ENCODE measurements at regions not wholly inside any gene's neighbourhood (a gene's known extent, or its start where the extent isn't known, plus 50 kb on each side); places are given as distances from the start of the nearest gene placed in this dataset.

DNA sequence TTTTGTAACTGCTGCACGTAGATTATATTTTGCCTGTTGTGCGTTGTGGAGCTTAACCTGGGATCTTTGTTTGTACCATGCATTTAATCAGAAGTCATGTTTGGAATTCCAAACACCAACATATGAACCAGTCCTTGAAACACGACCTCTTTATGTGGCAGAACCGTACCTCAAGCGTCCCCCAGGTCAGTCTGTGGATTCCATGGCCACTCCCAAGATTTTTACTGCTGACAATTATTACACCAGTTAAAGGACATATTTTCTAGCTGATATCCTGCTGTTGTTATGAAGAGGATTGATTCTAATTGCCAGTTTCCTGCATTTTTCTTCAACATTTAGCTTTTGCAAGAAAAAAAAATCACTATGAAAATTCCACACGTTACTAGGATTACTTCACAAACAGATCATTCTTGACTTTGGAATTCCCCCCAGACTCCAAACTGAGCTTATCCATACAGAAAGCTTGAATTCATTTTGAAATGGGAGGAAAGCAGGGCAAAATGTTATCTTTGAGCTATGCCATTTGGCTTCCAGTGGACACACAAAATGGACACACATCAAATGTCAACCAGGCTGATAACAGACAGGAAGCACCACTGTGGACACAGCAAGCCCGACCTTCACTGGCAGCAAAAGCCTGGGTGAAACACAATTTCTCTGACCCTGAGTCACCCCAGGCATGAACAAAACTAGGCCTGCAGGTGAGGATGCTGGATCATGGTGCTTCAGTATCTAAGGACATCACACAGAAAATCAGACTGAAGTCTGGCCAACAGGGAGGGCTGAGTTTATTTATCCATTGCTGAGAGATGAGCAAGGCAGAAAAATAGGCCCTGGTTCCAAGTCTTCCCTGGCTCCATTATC is 542.9 kb upstream of the JAG1 start:
- no peaks in the 10 kb centered on the region for H3K27me3 Mint-ChIP-seq (ENCODE audit: low read depth)
- no peaks in the 10 kb centered on the region for H3K36me3 Mint-ChIP-seq (ENCODE audit: low read depth)
- H3K27ac Mint-ChIP-seq (ENCODE audit: unreplicated experiment), result peak overlapping the region; percentile 89
- TF ChIP-seq, protein P1, sequence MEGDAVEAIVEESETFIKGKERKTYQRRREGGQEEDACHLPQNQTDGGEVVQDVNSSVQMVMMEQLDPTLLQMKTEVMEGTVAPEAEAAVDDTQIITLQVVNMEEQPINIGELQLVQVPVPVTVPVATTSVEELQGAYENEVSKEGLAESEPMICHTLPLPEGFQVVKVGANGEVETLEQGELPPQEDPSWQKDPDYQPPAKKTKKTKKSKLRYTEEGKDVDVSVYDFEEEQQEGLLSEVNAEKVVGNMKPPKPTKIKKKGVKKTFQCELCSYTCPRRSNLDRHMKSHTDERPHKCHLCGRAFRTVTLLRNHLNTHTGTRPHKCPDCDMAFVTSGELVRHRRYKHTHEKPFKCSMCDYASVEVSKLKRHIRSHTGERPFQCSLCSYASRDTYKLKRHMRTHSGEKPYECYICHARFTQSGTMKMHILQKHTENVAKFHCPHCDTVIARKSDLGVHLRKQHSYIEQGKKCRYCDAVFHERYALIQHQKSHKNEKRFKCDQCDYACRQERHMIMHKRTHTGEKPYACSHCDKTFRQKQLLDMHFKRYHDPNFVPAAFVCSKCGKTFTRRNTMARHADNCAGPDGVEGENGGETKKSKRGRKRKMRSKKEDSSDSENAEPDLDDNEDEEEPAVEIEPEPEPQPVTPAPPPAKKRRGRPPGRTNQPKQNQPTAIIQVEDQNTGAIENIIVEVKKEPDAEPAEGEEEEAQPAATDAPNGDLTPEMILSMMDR (IDR thresholded peaks at IDR 0.05), result no peak
- DNase-seq (ENCODE audit: low spot score), result no peak
- H3K4me3 Mint-ChIP-seq (ENCODE audit: unreplicated experiment), result no peak overlapping the region
- H3K4me1 Mint-ChIP-seq (ENCODE audit: low read depth), result peaks cover 76% of the 10 kb centered on the region
- H3K9me3 Mint-ChIP-seq (ENCODE audit: low read depth), result no peaks in the 10 kb centered on the region

DNA sequence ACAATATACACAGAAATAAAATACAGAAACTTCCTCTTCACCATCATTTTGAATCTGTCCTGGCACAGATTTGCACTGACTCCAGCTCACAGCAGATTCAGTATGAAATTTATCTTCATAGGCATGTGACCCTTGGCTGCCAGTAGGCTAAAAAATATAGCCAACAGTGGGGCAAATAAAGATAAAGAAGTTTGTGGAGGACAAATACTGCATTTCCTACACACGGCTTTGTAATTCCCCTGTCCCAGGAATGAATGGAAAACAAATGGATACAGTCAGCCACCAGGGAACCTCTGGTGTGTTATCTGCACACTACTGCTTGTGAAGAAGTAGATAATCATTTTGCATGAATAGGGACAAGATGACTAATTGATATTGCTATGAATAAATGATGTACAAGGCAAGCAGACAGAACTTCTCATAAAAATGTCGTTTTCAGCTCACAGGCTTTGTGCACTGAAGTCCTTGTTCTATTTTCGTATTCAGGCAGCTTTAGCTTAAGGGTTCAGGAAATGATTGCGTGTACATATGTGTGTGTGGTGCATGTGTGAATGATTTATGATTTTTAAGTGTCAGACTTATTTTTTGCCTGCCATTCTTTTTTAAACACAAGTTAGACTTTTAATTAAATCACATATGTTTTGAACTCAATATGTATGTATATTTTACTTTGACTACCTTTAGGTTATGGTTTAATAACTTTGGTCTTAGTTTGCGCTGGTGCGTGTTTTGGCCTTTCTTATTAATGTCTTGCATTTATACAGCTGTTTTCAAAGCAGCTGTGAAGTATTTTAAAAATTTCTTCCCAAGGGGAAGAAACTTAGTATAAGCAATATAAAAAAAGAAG is 543.8 kb upstream of the JAG1 start:
- DNase-seq (ENCODE audit: low spot score), result no peak

DNA sequence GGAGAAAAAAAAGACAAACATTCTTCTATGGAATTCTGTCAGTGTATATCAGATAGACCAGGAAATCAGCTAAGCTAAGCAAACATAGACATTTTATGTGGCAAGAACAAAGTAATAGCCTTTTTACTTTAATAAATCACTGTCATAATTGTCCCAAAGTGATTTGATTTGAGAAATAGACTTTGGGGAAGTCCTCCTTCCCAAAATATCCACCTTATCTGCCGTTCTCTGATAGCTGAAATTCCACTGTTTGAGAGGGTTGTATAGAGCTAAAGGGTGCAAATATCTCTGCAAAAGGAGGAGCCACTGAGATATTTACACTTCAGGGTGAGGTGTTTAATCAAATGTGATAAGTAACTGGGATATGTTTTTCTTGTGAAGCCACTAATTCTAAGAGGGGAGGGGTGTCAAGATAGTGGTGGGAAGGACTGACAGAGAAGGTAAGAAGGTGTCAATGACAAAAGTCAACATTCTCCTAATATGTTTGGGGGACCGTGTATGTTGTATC is 544.4 kb upstream of the JAG1 start:
- TF ChIP-seq, protein P1 (IDR thresholded peaks at IDR 0.05), result no peak
- DNase-seq (ENCODE audit: low spot score), result no peak
- peak overlapping the region; percentile 89 for H3K27ac Mint-ChIP-seq (ENCODE audit: unreplicated experiment)
- H3K9me3 Mint-ChIP-seq (ENCODE audit: low read depth), result no peaks in the 10 kb centered on the region
- no peak overlapping the region for H3K4me3 Mint-ChIP-seq (ENCODE audit: unreplicated experiment)
- peaks cover 73% of the 10 kb centered on the region for H3K4me1 Mint-ChIP-seq (ENCODE audit: low read depth)
- H3K36me3 Mint-ChIP-seq (ENCODE audit: low read depth), result no peaks in the 10 kb centered on the region
- H3K27me3 Mint-ChIP-seq (ENCODE audit: low read depth), result no peaks in the 10 kb centered on the region

More for the DNA sequence above, 543.8 kb upstream of the JAG1 start:
- TF ChIP-seq, protein P1 (IDR thresholded peaks at IDR 0.05), result peak; percentile 31
- Mint-ChIP-seq H3K9me3 (ENCODE audit: low read depth) (no peaks in the 10 kb centered on the region), H3K36me3 (ENCODE audit: low read depth) (no peaks in the 10 kb centered on the region), H3K4me3 (ENCODE audit: unreplicated experiment) (no peak overlapping the region), H3K4me1 (ENCODE audit: low read depth) (peaks cover 73% of the 10 kb centered on the region), H3K27ac (ENCODE audit: unreplicated experiment) (peak overlapping the region; percentile 89), H3K27me3 (ENCODE audit: low read depth) (no peaks in the 10 kb centered on the region)

DNA sequence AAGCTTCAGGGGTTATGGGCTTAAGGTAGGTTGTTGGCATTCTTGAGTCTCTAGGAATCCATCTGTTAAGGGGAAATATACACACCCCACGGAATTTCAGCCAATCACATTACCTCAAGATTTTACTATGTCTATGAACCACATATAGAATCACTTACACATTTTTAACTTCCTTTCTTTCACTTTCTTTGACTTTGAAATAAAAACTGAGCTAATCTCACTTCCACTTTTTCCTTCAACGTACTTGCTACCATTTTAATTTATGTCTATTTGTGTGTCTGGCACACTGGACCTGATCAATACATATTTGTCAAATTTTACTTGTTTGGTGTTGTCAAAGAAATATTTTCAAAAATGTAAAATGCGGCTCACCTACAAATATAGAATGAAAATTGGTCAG is 545.4 kb upstream of the JAG1 start:
- Mint-ChIP-seq H3K4me3 (ENCODE audit: unreplicated experiment) (no peak overlapping the region), H3K27me3 (ENCODE audit: low read depth) (no peaks in the 10 kb centered on the region), H3K27ac (ENCODE audit: unreplicated experiment) (no peak overlapping the region), H3K4me1 (ENCODE audit: low read depth) (peaks cover 68% of the 10 kb centered on the region), H3K36me3 (ENCODE audit: low read depth) (no peaks in the 10 kb centered on the region), H3K9me3 (ENCODE audit: low read depth) (no peaks in the 10 kb centered on the region)
- TF ChIP-seq, protein P1 (IDR thresholded peaks at IDR 0.05), result no peak
- DNase-seq (ENCODE audit: low spot score), result no peak

DNA sequence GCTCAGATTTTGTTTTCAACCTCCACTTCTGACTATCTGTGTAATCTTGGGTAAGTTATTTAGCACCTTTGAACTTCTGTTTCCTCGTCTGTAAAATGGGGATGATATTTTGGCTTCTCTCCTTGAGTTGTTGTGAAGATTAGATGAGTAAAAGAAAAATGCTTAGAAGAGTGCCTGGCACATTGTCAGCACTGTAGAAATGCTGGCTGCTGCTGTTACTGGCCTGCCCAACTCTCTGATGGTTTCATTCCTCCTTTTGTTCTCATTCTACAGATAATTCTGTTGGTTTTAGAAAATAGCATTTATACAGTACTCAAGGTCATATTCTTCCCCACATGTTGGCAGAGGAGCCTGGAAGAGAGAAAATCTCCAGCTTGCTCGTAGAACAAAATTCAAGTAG is 547.2 kb upstream of the JAG1 start:
- Mint-ChIP-seq H3K36me3 (ENCODE audit: low read depth) (no peaks in the 10 kb centered on the region), H3K4me1 (ENCODE audit: low read depth) (peaks cover 49% of the 10 kb centered on the region), H3K9me3 (ENCODE audit: low read depth) (no peaks in the 10 kb centered on the region), H3K27ac (ENCODE audit: unreplicated experiment) (peak overlapping the region; percentile 77), H3K4me3 (ENCODE audit: unreplicated experiment) (no peak overlapping the region), H3K27me3 (ENCODE audit: low read depth) (no peaks in the 10 kb centered on the region)
- no peak for DNase-seq (ENCODE audit: low spot score)
- TF ChIP-seq, protein P1 (IDR thresholded peaks at IDR 0.05), result no peak
